Ovary (tissue), 7 donors: ENCODE measurements at regions not wholly inside any gene's neighbourhood (a gene's known extent, or its start where the extent isn't known, plus 50 kb on each side); places are given as distances from the start of the nearest gene placed in this dataset.

Experiments
- DNase-seq, 5 donors: peaks; one replicate each; pipeline ENCODE4 v3.0.0-alpha.2; 2019 to 2020
- H3K27ac ChIP-seq, 2 donors: fragments of 200-600 bp; one replicate each; pipeline versions ENCODE4 v1.5.1 to v1.8.0; 2019 to 2022
- H3K27me3 ChIP-seq: fragments of 200-600 bp; one replicate; pipeline ENCODE4 v1.8.0; 2022
- H3K36me3 ChIP-seq: fragments of 200-600 bp; sonication (generic); one replicate; pipeline ENCODE4 v1.5.1; 2019
- H3K4me1 ChIP-seq: one replicate; pipeline ENCODE4 v1.8.1; 2013; ENCODE audit warnings: mild to moderate bottlenecking, moderate library complexity; ENCODE audit not compliant: insufficient read depth
- H3K4me3 ChIP-seq: fragments of 200-600 bp; sonication (generic); one replicate; pipeline ENCODE4 v1.5.1; 2017
- H3K9me3 ChIP-seq, 2 donors: fragments of 200-600 bp in 1 of 2; sonication (generic) in 1 of 2; one replicate each; pipeline versions ENCODE4 v1.5.1 to v1.8.1; 2013 to 2019; ENCODE audit warnings: mild to moderate bottlenecking in 1 of 2, moderate library complexity in 1 of 2
- EP300 ChIP-seq: sonication (generic); formaldehyde crosslinking; IDR thresholded peaks from one replicate; pipeline ENCODE4 v1.6.1; 2017; ENCODE audit warnings: antibody characterized with exemption
- POLR2A ChIP-seq: fragments of 450-650 bp; IDR thresholded peaks from one replicate; pipeline ENCODE4 v1.6.1; 2017; ENCODE audit warnings: antibody characterized with exemption, mild to moderate bottlenecking, moderate library complexity
- WGBS, 3 donors: extraction: QIAGEN DNeasy Blood & Tissue Kit in 1 of 3; methylation state at CpG; one replicate each; pipeline versions ENCODE4 v1.1.5 to v1.1.7; 2013 to 2017; 5-methylcytosine and 5-hydroxymethylcytosine counted together
- intact Hi-C, 4 donors: fragments of 100-400 bp; cut with DNase I; formaldehyde crosslinking; loops; one replicate each; pipeline versions ENCODE4 v1.11.0 to v1.15.1; 2022 to 2023
- TF ChIP-seq, protein P1 (sequence below), 3 donors: fragments of 450-650 bp in 2 of 3; fragments of 200-600 bp in 1 of 3; IDR thresholded peaks; one replicate each; pipeline versions ENCODE4 v1.5.1 to v1.8.0; 2016 to 2022; ENCODE audit warnings: antibody characterized with exemption in 3 of 3, mild to moderate bottlenecking in 1 of 3
- donor health status: DM: no; HTN: no; CAD: no; lungs with moderate emphysema.
- donor health status: DM: no; HTN: no; CAD: no.
- donor health status: Bipolar disorder and iron deficiency.
- donor health status: DM: no; HTN: no; CAD: no.
- donor health status: DM: yes; HTN: yes; CAD: no.

GRCh38 chr9:105950448-105950847, 256.1 kb downstream of the TMEM38B start:
- no peaks in the 10 kb centered on the region for H3K4me1 ChIP-seq
- no peaks in the 10 kb centered on the region for H3K27me3 ChIP-seq
- DNase-seq = no peak
- 59 to 83% (median 67%) methylated on average over 2 of the region's 2 CpGs for WGBS, 3 donors
- H3K36me3 ChIP-seq = no peaks in the 10 kb centered on the region
- intact Hi-C loops = no loop called here
- H3K4me3 ChIP-seq = no peak overlapping the region
- no peaks in the 10 kb centered on the region for H3K9me3 ChIP-seq
- no peak overlapping the region for H3K27ac ChIP-seq
- no peak for TF ChIP-seq POLR2A
- TF ChIP-seq, protein P1, sequence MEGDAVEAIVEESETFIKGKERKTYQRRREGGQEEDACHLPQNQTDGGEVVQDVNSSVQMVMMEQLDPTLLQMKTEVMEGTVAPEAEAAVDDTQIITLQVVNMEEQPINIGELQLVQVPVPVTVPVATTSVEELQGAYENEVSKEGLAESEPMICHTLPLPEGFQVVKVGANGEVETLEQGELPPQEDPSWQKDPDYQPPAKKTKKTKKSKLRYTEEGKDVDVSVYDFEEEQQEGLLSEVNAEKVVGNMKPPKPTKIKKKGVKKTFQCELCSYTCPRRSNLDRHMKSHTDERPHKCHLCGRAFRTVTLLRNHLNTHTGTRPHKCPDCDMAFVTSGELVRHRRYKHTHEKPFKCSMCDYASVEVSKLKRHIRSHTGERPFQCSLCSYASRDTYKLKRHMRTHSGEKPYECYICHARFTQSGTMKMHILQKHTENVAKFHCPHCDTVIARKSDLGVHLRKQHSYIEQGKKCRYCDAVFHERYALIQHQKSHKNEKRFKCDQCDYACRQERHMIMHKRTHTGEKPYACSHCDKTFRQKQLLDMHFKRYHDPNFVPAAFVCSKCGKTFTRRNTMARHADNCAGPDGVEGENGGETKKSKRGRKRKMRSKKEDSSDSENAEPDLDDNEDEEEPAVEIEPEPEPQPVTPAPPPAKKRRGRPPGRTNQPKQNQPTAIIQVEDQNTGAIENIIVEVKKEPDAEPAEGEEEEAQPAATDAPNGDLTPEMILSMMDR (IDR thresholded peaks at IDR 0.05) = no peak
- no peak for TF ChIP-seq EP300

DNA sequence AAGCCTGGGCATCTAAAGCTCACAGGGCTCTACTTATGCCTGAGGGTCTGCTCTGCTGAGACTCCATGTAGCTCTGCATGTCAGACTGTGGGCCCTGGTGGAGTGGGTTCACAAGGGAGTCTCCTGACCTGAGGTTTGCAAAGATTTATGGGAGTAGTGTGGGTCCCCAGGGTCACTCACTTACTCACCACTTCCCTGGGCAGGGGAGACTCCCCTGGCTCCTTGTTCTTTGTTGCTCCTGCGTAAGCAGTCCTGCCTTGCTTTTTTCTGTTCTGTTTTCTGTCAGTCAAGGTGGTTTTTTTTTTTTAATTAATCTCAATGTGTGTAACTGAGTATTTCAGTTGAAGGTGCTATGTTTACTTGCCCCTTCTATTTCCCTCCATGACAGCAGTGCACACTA, 256.6 kb downstream of the TMEM38B start:
- 72 to 86% (median 74%) methylated on average over 1 of the region's 1 CpG for WGBS, 3 donors

GRCh38 chr9:105954517-105954916, 260.2 kb downstream of the TMEM38B start:
- TF ChIP-seq, protein P1 (IDR thresholded peaks at IDR 0.05) = no peak
- TF ChIP-seq EP300 = no peak
- Histone ChIP-seq H3K27me3 (no peaks in the 10 kb centered on the region), H3K4me3 (no peak overlapping the region), H3K4me1 (no peaks in the 10 kb centered on the region), H3K27ac (no peak overlapping the region), H3K9me3 (peaks cover 0 to 3% of the 10 kb centered on the region in 2 donors), H3K36me3 (no peaks in the 10 kb centered on the region)
- no peak for DNase-seq
- WGBS, 3 donors = 54 to 63% (median 60%) methylated on average over 1 of the region's 1 CpG
- intact Hi-C loops = no loop called here

More for the DNA sequence above, 256.6 kb downstream of the TMEM38B start:
- TF ChIP-seq POLR2A = no peak
- no peak for TF ChIP-seq EP300
- TF ChIP-seq, protein P1 (IDR thresholded peaks at IDR 0.05) = no peak
- no peak for DNase-seq
- Histone ChIP-seq H3K4me1 (no peaks in the 10 kb centered on the region), H3K36me3 (no peaks in the 10 kb centered on the region), H3K27me3 (no peaks in the 10 kb centered on the region), H3K9me3 (no peaks in the 10 kb centered on the region), H3K4me3 (no peak overlapping the region), H3K27ac (no peak overlapping the region)
- intact Hi-C loops = no loop called here

GRCh38 chr9:105957830-105958229, 263.5 kb downstream of the TMEM38B start:
- 54 to 76% (median 61%) methylated on average over 1 of the region's 1 CpG for WGBS, 3 donors

More at GRCh38 chr9:105957830-105958229, 263.5 kb downstream of the TMEM38B start:
- H3K9me3 ChIP-seq = peaks cover 0 to 3% of the 10 kb centered on the region in 2 donors
- H3K4me3 ChIP-seq = no peak overlapping the region
- no peaks in the 10 kb centered on the region for H3K36me3 ChIP-seq
- intact Hi-C loops = no loop called here
- no peak overlapping the region for H3K27ac ChIP-seq
- no peak for TF ChIP-seq POLR2A
- TF ChIP-seq, protein P1 (IDR thresholded peaks at IDR 0.05) = no peak
- TF ChIP-seq EP300 = no peak
- DNase-seq = no peak
- H3K27me3 ChIP-seq = no peaks in the 10 kb centered on the region
- no peaks in the 10 kb centered on the region for H3K4me1 ChIP-seq
